D721Med (cell line): ENCODE measurements at regions not wholly inside any gene's neighbourhood (a gene's known extent, or its start where the extent isn't known, plus 50 kb on each side); places are given as distances from the start of the nearest gene placed in this dataset.

Experiments
- DNase-seq: peaks from one replicate; pipeline ENCODE4 v3.0.0; 2011; ENCODE audit warnings: low spot score; ENCODE audit not compliant: insufficient read length
- FAIRE-seq: peaks from 2 replicates; lab custom pipeline; 2011; peaks lifted over from hg19 to GRCh38; lab: Jason Lieb, UNC
- CTCF ChIP-seq: IDR thresholded peaks from 2 replicates; pipeline ENCODE4 v1.5.1; 2012; ENCODE audit warnings: mild to moderate bottlenecking, control low read depth; ENCODE audit not compliant: insufficient read depth; ENCODE audit errors: missing control alignments

GRCh38 chr22:19580291-19580890, 56.2 kb upstream of the CLDN5 start:
- no peak for TF ChIP-seq CTCF
- FAIRE-seq, result no peak
- DNase-seq, result no peak

GRCh38 chr22:19582033-19582693, 58.0 kb upstream of the CLDN5 start:
- FAIRE-seq (no peak), DNase-seq (no peak)

DNA sequence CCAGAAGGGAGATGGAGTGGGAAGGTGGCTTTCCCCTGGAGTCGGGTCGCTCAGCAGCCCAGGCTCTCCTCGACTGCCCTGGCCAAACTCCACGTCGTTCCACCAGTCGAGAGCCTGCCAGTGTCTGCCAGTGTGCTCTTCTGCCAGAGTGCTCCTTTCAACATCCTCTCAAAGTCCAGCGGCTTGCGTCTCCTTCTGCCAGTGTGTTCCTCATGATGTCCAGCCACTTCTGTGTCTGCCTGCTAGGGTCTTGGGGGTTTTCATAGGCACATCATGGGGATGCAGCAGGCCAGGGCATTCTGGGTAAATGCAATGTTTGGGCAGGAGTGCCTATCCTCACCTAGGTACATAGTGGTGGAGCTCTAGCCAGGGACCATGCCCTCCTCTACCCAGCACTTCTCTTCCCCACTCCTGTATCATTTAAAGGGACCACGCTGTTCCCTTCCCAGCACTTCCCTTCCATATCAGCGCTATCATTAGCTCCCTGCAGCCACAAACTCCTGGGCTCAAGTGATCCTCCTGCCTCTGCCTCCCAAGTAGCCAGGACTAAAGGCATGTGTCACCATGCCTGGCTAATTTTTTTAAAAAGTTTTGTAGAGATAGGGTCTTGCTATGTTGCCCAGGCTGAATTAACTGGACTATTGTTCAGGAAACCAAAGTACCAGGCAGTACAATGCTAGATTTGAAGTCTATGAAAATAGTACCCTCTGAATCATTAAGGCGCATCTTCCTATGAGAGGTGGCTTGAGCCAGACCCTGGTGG, 62.9 kb upstream of the CLDN5 start:
- FAIRE-seq (no peak), DNase-seq (no peak)
- TF ChIP-seq CTCF, result no peak

More at GRCh38 chr22:19582033-19582693, 58.0 kb upstream of the CLDN5 start:
- no peak for TF ChIP-seq CTCF

GRCh38 chr22:19590696-19591095, 66.5 kb upstream of the CLDN5 start:
- DNase-seq (no peak), FAIRE-seq (no peak)
- no peak for TF ChIP-seq CTCF

GRCh38 chr22:19591568-19591967, 67.4 kb upstream of the CLDN5 start:
- DNase-seq (no peak), FAIRE-seq (no peak)
- TF ChIP-seq CTCF, result no peak

DNA sequence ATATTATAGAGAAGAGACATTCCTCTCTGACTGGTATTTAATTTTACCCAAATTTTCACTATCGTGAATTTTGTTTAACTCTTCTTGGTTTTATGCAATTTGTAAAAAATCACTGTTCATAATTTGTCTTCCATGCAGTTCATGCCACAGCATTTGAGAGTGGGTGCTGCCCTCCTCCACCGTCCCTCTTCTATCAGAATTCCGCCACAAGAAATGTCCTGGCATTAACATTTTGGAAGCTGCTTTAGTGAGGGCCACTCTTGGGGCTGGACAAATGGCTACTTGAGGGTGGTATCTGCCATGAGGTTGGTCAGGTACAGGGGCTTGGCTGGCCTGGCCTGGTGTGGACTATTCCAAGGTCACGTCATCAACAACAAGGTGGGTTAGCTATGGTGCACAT, 68.3 kb upstream of the CLDN5 start:
- TF ChIP-seq CTCF, result no peak
- DNase-seq (no peak), FAIRE-seq (no peak)
